ENCODE measurements at regions not wholly inside any gene's neighbourhood (a gene's known extent, or its start where the extent isn't known, plus 50 kb on each side); places are given as distances from the start of the nearest gene placed in this dataset.
A peak's percentile ranks its signal among the peaks of the same experiment; 100 is the strongest.

DNA sequence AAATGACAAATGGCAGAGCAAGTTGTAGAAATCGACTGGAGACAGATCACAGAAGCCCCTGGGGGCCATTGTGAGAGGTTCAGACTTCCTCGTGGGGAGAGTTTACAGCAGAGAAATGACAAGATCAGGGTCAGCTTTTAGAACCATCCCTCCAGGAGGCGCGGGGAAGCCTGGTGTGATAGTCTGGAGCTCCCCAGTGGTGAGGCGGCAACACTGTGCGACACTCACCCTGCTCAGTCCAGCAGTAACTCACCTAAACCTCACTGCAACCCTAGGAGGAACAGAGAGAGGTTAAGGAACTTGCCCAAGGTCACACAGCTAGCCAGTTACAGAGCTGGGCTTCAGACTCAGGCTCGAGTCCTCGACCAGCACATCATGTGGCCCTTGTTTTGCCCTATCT is 123.4 kb upstream of the IRX3 start:
- DNase-seq (ENCODE audit: low read depth): no peak

DNA sequence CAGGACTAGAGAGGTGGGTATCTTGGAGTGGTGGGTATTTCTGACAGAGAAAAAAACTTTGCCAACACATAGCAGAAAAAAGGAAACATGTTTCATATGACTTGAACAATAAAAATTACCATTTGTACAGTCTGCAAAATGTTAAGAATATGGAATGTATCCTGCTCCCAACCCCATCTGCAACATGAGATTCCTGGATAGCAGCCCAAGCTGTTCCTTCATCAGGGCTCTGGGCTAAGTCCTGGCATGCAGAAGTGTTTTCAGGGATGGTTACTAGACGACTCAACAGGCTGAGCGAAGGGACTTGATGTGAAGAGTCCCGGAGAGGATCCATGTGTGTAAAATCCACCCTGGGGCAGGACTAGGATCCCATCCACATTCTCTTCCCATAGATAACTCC is 121.0 kb upstream of the IRX3 start:
- no peak for DNase-seq (ENCODE audit: low read depth)

DNA sequence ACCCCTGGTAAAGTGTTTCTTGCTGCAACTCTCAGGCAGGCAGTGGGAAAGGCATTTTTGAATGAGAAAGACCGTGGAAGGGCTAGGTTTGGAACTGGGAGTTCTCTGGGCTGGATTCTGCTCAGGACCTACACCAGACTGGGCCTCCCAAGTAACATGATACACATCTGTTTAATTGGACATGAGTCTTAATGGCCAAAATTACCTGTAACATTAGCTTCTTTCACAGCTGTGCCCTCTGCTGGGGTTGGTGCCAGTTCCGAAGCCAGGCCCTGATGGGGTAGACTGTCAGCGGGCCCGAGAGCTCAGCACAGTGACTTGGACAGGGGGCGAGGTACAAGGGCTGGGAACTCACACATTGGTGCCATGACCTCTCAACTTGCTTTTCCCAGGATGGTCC is 118.9 kb upstream of the IRX3 start:
- no peak for DNase-seq (ENCODE audit: low read depth)

DNA sequence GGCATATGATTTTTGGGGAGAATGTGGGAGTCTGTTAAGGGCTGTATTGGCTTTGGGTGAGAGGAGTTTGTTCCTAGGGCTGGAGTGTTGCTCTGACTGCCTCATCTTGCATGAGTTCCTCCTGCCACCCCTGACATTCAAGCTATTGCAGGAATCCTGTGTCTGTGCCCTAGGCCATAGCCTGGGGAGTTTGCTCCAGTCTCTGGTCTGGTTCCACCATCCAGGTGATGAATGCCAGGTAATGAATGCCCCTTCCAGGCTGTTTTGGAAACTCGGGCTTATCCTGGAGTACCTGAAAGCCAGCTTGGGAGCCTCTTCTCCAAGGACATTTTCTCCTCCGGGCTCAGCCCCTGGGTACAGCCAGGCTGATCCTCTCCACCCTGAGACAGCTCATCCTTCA is 117.0 kb upstream of the IRX3 start:
- no peak for DNase-seq (ENCODE audit: low read depth)

DNA sequence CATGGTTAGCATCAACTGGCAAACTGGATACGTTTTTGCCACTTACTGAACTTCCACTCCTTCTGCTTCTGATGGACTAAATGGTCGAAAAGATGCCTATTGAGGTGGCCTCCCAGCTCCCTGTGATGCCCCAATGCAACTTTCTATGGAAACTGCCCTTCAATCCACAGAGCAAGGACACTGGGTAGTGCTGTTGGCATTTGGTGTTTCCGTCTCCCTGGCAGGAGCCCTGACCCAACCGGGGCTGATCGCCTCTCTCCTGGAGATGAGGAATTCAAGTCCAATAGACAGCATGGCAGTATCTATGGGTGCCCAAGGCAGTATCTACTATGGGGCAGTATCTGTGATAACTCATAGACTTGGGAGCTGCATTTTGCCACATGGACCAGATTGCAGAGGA is 116.3 kb upstream of the IRX3 start:
- DNase-seq (ENCODE audit: low read depth): no peak

DNA sequence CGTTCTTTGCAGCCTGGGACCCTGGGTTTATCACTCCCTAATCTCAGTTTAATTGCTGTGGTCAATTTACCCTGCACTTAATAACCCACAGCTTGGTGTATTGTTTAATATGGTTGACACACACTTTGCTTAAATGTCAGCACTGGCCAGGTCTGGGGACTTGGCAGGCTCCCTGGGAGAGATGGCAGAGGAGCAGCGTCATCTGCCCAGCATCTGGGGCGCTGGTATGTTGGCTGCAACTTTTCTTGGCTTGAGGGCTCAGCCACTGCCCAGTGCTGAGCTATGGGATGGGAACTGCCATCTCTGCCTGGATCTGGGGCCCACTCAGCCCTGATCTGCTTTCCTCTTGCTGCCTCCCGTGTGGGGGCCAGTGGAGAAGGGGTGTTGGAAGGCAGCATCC is 115.7 kb upstream of the IRX3 start:
- DNase-seq (ENCODE audit: low read depth): no peak

DNA sequence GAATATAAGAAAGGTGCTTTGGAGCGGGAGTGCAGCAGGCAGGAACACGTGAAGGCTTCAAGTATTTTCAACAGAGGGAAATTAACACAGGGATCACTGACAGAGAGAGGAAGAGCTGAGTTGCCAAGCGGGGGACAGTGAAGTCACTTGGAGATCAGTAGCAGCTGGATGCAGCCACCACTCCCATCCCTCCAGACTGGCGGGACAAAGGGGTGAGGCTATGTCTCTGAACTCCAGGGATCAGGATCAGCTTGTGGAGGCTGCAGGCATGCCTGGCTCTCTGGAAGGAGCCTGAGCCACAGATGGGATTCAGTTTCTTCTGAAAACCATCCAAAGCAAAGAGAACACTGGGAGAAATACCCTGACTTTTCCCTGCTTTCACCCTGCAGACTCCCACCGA is 113.7 kb upstream of the IRX3 start:
- DNase-seq (ENCODE audit: low read depth): no peak

DNA sequence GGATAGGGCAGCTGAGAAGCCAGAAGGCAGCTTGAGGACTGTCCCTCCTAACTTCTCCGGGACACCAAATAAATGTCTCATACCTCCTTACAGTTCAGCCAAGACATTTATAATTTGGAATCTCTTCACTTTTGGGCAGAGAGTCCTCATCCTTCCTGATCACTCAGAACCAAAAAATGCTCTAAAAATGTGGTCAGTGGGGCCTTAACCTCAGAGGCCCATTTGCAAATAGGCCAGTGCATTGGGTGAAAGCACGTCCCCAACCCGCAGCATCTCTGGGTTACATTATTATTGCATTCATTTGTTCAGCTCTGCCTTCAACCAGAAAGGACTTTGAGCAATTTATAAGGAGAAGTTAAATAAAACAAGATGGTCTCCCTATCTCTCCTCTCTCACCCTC is 112.4 kb upstream of the IRX3 start:
- no peak for DNase-seq (ENCODE audit: low read depth)

DNA sequence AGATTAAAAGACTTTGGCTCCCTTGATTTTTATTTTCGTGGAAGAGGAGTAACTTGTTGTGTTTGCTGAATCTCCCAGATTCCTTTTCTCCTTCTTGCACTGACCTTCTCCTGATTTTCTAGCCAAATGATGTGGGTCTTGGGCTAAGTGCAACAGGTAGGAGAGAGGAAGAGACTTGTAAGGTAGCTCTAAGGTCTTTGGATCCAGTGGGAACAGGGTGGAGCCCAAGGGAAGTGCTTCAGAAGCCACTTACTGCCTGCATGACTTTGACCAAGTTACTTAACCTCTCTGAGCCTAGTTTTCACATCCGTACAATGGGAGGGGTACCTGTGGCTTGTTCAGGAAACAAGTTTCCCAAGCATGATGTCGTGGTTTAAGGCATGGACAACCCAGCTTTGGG is 111.3 kb upstream of the IRX3 start:
- DNase-seq (ENCODE audit: low read depth): no peak

DNA sequence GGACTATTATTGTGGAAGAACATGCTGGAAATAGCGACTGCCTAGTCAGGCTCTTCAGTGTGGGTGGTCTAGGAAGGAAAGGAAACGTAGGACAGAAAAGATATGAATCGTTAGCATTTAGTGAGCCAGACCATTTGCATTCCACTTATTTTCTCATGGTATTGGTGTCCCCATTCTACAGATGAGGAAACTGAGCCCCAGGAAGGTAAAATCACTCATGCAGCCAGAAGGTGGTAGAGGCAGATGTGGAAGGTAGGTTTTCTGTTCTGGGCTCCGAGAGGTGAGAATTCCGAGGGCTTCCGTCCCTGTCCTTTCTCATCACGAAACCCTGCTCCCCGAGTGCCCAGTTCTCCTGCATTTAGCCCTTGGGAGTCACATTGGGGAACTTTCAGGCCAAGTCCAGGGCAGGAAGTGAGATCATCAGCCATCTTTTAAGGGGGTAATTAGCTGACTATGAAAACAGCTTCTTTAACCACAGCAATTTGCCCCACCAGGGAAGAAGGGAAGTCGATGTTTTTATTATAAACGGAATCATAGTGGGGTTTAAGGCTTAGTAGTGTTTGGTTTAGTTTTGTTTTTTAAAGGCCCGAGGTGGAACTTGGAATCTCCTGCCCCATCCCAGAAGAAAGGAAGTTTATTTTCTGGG is 110.7 kb upstream of the IRX3 start:
- DNase-seq (ENCODE audit: low read depth): no peak

DNA sequence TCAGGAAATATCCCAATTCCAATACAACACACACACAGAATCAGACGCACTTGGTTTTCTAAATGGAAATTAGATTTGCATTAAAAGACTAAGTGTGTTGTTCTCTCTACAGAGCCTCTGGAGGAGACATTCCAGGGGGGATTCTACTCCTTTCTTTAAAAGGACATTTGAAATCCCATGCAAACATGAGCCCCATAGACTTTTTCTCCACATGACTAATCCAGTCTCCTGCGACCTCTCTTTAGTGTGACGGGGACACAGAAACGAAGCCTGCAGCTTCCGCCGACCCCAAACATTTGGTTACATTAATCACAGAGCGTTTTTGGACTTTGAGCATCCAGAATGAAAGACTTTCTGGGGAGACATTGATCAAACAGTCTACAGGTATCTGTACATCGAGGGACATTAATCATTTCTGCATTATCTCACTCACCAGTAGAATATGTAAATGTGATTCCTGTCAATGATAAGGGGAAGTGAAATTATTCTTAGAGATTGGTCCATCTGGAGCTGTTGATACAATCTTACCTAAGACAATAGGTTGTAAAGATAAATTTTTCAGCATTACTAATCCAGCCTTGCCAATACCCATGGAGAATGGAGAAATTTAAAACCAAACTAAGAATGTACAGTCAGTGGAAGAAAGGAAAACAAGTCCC is 103.4 kb upstream of the IRX3 start:
- DNase-seq (ENCODE audit: low read depth): no peak

DNA sequence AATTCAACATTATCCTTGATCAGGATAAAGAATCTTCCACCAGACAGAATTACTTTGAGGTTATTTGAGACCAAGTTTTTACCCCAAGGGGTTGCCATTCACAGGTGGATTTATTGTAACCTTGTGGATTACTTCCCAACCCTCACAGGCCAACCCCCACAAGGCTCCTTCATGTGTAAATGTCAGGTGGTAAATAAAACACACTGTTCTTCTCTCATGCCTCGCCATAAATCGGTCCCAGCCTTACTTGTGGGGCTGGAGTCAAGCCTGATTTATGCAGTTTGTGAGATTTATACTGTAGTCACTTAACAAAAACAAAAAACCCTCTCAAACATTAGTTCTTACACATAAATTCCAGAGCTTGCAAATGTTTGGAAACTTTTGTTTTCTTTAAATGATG is 98.6 kb upstream of the IRX3 start:
- no peak for DNase-seq (ENCODE audit: low read depth)

DNA sequence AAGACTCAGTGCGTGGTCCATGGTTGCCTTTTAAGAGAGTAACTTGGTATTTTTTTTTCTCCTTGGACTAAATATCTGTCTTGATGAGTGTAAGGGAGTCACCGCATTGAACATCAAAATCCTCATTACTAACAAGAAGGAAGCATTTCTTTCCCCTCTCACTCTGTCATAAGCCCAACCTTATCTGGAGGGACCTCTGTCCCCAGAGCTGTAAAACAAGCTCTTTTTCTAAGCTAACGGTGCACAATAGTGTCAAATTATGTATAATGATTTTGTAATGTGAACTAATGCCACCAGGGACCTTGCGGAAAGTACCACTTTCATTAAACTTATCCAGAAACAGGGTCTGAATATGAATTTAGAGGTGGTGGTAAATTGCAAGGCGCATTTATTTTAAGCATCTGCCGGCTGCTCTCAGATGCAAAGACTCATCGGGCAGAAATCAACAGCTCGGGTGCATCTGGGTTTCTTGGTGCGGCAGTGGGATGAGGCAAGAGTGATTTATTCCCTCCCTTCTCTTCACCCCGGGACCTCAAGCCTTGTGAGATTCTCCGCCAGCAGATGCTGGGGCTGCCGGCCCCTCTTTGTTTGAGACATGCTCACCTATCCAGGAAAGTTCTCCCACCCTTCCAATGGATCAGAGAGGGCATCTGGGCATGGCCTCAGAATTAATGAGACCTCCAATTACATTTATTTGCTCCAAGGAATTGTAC is 95.2 kb upstream of the IRX3 start:
- DNase-seq (ENCODE audit: low read depth): no peak

DNA sequence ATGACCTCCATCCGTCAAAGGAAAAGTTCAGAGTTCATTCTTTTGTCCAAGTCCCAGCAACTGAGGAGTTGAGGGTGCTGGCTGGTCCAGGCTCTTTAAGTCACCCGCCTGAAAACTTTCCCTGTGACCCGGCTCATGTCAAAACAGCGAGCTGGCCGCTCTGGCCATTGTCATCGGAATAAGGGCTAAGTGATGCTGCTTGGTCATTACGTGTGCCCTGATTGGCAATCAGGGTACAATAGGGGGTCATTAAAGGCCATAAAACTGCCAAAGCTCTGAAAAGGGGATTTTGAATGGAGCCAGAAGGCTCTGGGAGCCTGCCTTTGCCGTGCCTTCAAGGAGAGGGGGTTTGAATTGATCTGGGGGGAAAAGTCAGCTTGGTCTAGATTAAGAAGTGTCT is 88.5 kb upstream of the IRX3 start:
- DNase-seq (ENCODE audit: low read depth): no peak

DNA sequence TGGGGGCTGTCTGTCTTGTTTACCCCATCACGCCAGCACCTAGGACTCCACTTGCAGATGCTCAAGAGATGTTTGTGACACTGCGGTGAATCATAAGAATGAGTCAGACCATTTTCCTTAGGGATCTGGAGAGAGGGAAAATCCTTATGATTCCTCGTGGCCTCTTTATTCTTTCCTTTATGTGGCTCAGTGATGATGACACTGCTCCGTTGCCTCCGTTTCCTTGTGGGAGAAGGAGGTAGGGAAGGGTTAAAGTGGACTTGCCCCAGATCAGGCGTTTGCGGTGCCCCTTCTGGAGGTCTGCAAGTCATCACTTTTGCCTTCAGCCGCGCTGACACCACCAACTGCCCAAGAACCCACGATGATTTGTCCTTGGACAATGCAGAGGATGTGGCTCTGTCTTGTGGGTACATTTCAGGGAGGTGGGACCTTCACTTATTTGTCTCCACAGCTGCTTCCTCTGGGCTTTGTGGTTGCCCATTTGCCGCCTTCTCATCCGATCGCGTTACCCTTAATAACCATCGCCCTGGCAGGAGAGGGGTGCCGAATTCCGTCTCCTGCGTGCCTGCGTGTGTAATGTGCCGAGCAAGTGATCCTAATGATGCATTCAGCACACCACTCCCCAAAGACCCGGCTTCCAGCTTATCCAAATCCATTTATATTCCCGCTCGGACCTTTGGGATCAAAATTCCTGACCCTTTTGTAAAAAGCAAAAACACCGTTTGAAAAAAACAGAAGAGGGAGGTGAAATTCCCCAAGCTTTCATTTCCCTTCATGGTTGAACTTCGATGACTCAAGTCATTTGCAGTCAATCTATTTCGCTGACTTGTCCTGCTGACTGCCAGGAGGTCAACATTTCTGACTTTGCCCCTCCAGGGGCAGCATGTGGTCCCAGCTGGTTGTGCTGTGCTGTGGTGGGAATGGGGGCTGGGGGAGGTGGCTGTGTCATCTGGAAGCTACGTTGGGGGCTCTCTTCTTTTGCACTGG is 87.2 kb upstream of the IRX3 start:
- peak; percentile 78 for DNase-seq (ENCODE audit: low read depth)

DNA sequence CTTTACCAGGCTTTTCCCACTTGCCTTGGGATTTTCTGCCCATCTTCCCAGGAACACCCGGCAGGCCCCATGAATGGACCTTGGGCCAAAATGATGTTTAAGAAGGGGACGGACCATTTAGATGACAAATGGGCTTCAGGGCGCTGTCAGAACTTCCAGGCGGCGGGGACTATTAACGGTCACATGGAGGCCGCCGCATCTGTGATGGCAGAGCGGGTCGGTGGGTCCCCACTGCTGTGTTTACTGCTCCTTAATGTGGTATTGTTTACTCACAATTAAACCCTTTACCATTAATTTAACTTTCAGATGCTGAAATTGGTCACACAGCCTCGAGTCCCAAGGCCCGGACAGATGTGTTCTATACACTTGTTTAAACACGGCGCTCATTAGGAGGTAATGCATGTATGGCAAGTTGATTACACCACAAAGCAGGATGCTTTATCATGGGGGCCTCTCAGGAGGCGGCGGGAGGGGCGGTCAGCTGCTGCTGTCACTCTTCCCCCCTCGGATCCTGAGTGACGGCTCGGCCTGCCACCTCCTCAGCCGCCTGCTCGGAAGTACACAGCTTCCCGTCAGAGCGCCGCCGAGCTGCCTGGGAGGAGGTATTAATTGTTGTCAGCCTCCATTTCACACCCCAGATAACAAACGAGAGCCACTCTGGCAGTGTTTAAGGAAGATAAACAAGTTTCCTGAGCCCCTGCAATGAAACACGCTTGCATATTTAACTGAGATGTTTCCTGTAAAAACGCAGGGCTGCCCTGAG is 83.9 kb upstream of the IRX3 start:
- peak; percentile 50 for DNase-seq (ENCODE audit: low read depth)

DNA sequence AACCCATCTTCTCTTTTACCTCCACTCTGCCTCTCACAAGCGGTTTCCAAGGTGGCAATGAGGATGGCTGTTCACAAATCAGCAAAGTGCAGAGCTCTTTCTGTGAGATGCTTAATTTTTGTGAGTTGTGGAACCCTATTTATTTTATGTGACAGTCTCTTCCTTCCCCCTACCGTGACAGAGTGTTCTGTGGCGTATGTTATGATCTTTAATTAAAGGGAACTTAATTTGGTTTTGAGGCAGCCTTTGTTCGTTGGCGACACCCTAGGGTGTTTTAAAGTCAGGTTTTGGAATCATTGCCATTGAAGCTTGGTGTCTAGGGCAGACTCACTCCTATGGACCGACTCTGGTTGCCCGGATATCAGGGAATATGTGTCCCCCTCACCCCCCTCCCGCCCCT is 83.3 kb upstream of the IRX3 start:
- DNase-seq (ENCODE audit: low read depth): no peak

DNA sequence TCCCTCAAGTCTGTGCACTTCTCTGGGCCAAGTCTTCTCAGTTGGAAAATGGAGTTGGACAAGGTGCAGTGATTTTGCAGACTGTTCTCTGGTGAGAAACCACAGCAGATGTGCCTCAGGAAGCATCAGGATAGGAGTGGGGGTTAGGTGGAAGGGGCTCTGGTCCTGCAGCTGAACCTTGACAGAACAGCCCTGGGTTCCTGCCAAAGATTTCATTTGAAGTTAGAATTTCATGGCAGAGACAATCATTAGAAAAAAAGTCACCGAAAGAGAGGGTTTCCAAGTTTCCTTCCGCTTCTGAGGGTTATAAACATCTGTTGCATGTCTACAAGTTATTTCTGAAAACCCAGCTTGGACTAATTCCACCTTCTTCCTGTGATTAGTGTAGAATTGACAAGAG is 80.4 kb upstream of the IRX3 start:
- DNase-seq (ENCODE audit: low read depth): no peak

DNA sequence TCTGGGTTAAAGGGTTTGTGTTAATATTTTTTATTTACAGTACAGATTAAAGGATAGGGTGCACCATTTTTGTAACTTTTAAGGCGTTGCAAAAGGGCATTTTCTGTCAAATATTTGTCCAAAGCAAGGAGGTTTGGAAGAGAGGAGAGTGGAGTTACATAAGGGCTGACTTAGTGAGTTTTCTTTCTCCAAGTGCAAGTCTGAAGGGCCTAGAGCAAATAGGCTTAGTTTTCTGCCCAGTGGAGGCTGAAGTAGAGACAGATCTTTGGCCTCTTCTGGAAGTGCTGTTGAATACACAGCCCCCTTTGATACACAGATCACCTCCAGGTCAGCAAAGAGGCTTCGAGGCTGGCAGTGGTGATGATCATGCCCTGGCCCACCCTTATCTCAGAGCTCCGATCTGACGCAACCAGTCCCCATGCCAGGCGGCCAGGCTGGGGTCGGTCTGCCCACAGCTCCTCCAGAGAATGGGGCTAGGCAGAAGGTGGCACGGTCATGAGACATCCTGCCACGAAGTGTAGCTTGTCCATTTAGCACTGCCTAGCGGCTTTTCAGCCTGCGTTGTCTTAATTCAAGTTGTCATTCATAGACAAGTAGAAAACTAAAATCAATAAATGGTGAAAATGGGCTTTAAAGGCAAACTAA is 79.5 kb upstream of the IRX3 start:
- no peak for DNase-seq (ENCODE audit: low read depth)

DNA sequence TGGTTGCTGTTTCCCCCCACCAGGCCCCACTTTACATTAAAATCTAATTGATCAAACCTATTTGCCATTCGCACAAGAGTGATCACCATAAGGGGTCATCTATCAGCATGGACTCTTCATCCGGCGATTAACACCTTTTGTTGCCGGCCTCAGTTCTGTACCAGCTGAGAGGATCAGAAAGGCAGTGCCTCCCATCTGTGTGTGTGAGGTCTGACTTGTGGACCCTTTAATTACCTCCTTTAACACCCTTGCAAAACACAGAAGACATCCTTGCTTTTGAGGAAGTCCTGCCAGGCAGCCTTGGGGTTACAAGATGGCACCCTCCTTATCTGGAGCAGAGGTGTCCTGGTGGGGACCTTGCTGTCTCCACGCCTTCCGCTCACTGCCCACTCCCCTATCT is 77.2 kb upstream of the IRX3 start:
- no peak for DNase-seq (ENCODE audit: low read depth)

DNA sequence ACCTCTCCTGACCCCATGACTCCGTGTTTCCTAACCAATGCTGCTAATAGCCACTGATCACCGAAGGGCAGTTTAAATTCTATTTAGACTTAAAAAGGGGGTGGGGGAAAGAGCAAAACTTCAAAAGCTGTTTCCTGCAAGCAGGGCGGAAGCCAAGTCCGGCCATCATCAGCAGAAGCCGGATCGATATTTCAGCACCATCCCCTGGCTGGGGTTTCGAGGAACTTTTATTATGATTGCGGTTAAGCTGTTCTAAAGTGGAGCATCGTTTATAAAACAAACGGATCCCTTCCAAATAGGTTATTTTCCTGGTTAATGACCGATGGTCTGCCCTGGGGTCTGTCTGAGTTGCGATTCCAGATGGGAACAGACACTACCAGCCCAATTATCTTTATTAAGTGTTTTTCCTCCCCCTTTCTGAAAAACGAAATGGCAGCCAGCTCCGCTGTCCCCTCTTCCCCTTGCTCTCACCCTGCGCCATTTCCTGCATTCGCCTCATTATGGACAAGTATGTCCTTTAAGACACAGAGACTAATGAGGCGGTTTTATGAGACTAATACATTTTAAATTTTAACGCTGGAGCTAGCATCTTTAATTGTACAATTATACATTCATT is 76.1 kb upstream of the IRX3 start:
- DNase-seq (ENCODE audit: low read depth): no peak
